ENCODE measurements at regions not wholly inside any gene's neighbourhood (a gene's known extent, or its start where the extent isn't known, plus 50 kb on each side); places are given as distances from the start of the nearest gene placed in this dataset.

DNA sequence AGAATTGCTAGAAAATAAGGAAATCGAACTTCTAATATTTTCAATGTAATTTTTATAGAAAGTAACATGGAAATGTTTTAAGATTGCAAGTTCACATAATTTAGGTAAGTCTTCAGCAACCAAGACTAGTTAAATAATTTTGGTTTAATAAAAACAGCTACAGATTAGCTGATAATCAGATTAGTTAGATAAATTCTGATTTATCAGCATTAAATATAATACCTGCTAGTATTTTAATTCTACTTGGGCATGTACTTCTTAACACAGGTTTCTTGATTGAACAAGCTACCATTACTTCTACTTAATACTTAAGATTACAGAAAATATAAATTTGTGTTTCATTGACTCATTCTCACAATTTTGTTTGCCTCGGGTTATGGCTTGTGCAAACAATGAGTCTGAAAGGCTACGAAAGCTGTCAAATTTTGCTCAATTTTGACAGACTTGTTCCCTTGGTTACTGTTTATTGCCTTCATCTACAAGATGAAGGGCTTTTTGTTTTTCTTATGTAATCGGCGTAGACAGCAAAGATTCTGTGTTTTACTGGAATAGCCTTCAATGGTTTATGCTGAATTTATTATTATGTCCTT is 116.1 kb upstream of the NUDT4 start:
- 87 to 93% methylated on average over 5 of the region's 5 CpGs for WGBS, 2 donors
- H3K9me3 ChIP-seq = no peaks in the 10 kb centered on the region
- ATAC-seq = no peak
- intact Hi-C loops (cut with DNase I) = no loop called here
- no peaks in the 10 kb centered on the region for H3K36me3 ChIP-seq
- DNase-seq = no peak
- no peak overlapping the region for H3K4me3 ChIP-seq
- H3K27me3 ChIP-seq = no peaks in the 10 kb centered on the region
- no peak overlapping the region for H3K27ac ChIP-seq
- TF ChIP-seq, protein P1, sequence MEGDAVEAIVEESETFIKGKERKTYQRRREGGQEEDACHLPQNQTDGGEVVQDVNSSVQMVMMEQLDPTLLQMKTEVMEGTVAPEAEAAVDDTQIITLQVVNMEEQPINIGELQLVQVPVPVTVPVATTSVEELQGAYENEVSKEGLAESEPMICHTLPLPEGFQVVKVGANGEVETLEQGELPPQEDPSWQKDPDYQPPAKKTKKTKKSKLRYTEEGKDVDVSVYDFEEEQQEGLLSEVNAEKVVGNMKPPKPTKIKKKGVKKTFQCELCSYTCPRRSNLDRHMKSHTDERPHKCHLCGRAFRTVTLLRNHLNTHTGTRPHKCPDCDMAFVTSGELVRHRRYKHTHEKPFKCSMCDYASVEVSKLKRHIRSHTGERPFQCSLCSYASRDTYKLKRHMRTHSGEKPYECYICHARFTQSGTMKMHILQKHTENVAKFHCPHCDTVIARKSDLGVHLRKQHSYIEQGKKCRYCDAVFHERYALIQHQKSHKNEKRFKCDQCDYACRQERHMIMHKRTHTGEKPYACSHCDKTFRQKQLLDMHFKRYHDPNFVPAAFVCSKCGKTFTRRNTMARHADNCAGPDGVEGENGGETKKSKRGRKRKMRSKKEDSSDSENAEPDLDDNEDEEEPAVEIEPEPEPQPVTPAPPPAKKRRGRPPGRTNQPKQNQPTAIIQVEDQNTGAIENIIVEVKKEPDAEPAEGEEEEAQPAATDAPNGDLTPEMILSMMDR (IDR thresholded peaks at IDR 0.05) = no peak
- peaks cover 0 to 7% (median 2%) of the 10 kb centered on the region in 9 donors for H3K4me1 ChIP-seq

GRCh38 chr12:93272997-93273396 is 104.7 kb upstream of the NUDT4 start:
- Histone ChIP-seq H3K4me1 (no peaks in the 10 kb centered on the region), H3K27me3 (no peaks in the 10 kb centered on the region), H3K4me3 (no peak overlapping the region), H3K9me3 (peaks cover 0 to 18% (median 0%) of the 10 kb centered on the region in 11 donors), H3K36me3 (no peaks in the 10 kb centered on the region), H3K27ac (no peak overlapping the region)
- 95 to 97% methylated on average over 2 of the region's 2 CpGs for WGBS, 2 donors
- intact Hi-C loops (cut with DNase I) = no loop called here
- ATAC-seq (no peak), DNase-seq (no peak)
- TF ChIP-seq, protein P1 (IDR thresholded peaks at IDR 0.05) = no peak

DNA sequence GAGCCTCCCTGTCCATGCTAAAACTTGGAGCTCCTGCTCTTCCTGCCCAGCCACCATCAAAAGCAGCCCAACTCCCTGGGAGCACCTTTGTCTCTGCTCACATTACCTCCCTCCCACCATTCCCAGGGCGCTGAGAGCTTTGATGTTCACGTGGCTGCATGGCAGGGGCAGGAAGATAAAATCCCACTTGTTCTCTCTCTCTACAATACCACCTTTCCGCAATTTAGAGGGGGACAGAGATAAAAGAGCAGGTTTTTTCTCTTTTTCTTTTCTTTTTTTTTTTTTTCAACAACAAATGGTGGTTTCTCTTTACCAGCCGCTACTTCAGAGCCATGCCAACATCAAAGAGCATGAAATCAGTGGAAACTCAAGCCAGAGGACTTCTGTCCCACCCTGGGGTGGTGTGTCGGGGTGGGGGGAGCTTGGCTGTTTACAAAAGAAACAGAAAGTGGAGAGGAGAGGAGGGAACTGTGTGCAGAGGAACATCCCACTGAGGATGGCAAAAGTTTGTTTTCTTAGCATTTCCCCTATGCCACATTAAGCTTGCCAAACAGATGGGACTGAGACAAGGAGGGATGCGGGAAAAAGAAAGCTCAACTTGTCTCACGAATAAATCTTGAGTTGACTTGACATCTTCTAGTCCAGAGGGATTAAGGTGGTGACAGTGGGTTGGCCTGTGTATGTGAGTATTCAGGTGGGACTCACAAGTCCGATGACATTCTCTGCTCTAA is 103.7 kb upstream of the NUDT4 start:
- H3K27ac ChIP-seq = no peak overlapping the region
- H3K9me3 ChIP-seq = peaks cover 0 to 18% (median 0%) of the 10 kb centered on the region in 11 donors
- no peak overlapping the region for H3K4me3 ChIP-seq
- DNase-seq (no peak), ATAC-seq (no peak)
- TF ChIP-seq, protein P1 (IDR thresholded peaks at IDR 0.05) = no peak
- H3K36me3 ChIP-seq = no peaks in the 10 kb centered on the region
- H3K4me1 ChIP-seq = no peaks in the 10 kb centered on the region
- H3K27me3 ChIP-seq = no peaks in the 10 kb centered on the region
- intact Hi-C loops (cut with DNase I) = no loop called here
- WGBS, 2 donors = 70 to 75% methylated on average over 8 of the region's 8 CpGs

- Histone ChIP-seq H3K36me3 (no peaks in the 10 kb centered on the region), H3K9me3 (peaks cover 0 to 14% (median 0%) of the 10 kb centered on the region in 11 donors), H3K27ac (no peak overlapping the region), H3K4me1 (peaks cover 0 to 4% (median 0%) of the 10 kb centered on the region in 9 donors), H3K4me3 (no peak overlapping the region), H3K27me3 (no peaks in the 10 kb centered on the region)
- intact Hi-C loops (cut with DNase I) = no loop called here
- 93 to 95% methylated on average over 9 of the region's 9 CpGs for WGBS, 2 donors
- TF ChIP-seq, protein P1 (IDR thresholded peaks at IDR 0.05) = no peak
- ATAC-seq (no peak), DNase-seq (no peak)
These were observed 102.8 kb upstream of the NUDT4 start for GRCh38 chr12:93274937-93275336.

All from heart right ventricle (tissue), 16 donors.